HEK293T (cell line): ENCODE measurements at regions not wholly inside any gene's neighbourhood (a gene's known extent, or its start where the extent isn't known, plus 50 kb on each side); places are given as distances from the start of the nearest gene placed in this dataset.

Experiments used
- BHLHE40 ChIP-seq: fragments of 450-650 bp; IDR thresholded peaks from 2 replicates; pipeline ENCODE4 v1.6.1; 2016; ENCODE audit warnings: mild to moderate bottlenecking, moderate library complexity, borderline replicate concordance
- CTBP1 ChIP-seq: fragments of 450-650 bp; IDR thresholded peaks from 2 replicates; pipeline ENCODE4 v1.6.1; 2016; ENCODE audit warnings: borderline replicate concordance
- FOXA1 ChIP-seq: fragments of 450-650 bp; IDR thresholded peaks from 2 replicates; pipeline ENCODE4 v1.6.1; 2016; ENCODE audit warnings: mild to moderate bottlenecking
- FOXM1 ChIP-seq: fragments of 450-650 bp; IDR thresholded peaks from 2 replicates; pipeline ENCODE4 v1.6.1; 2017; ENCODE audit warnings: mild to moderate bottlenecking, borderline replicate concordance
- HDGF ChIP-seq: fragments of 450-650 bp; IDR thresholded peaks from 2 replicates; pipeline ENCODE4 v1.6.1; 2017; ENCODE audit warnings: antibody characterized with exemption, borderline replicate concordance
- SP1 ChIP-seq: fragments of 450-650 bp; IDR thresholded peaks from 2 replicates; pipeline ENCODE4 v1.6.1; 2017
- SUZ12 ChIP-seq: fragments of 450-650 bp; IDR thresholded peaks from 2 replicates; pipeline ENCODE4 v1.6.1; 2016; ENCODE audit warnings: mild to moderate bottlenecking
- ZNF384 ChIP-seq: fragments of 450-650 bp; IDR thresholded peaks from 2 replicates; pipeline ENCODE4 v1.6.1; 2016
- TF ChIP-seq, protein P1 (sequence below): fragments of 450-650 bp; IDR thresholded peaks from 2 replicates; pipeline ENCODE4 v1.6.1; 2016

- no peak for TF ChIP-seq BHLHE40
- no peak for TF ChIP-seq SUZ12
- TF ChIP-seq SP1, result no peak
- no peak for TF ChIP-seq CTBP1
- no peak for TF ChIP-seq ZNF384
- TF ChIP-seq, protein P1, sequence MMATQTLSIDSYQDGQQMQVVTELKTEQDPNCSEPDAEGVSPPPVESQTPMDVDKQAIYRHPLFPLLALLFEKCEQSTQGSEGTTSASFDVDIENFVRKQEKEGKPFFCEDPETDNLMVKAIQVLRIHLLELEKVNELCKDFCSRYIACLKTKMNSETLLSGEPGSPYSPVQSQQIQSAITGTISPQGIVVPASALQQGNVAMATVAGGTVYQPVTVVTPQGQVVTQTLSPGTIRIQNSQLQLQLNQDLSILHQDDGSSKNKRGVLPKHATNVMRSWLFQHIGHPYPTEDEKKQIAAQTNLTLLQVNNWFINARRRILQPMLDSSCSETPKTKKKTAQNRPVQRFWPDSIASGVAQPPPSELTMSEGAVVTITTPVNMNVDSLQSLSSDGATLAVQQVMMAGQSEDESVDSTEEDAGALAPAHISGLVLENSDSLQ, result no peak
- TF ChIP-seq FOXM1, result no peak
- no peak for TF ChIP-seq HDGF
- no peak for TF ChIP-seq FOXA1
These were observed 1095.6 kb upstream of the NRXN1 start for GRCh38 chr2:52127527-52127926.
